RWPE1 (cell line): ENCODE measurements at regions not wholly inside any gene's neighbourhood (a gene's known extent, or its start where the extent isn't known, plus 50 kb on each side); places are given as distances from the start of the nearest gene placed in this dataset.

ENCODE experiments used
- CTCF ChIA-PET: fragments of 350-600 bp; sonication (Branson Sonifier 250); formaldehyde crosslinking; extraction: SDS; loops from one replicate; lab custom pipeline; 2021; lab: Yijun Ruan, JAX
- POLR2A ChIA-PET: fragments of 400-600 bp; formaldehyde crosslinking; extraction: SDS; loops from one replicate; lab custom pipeline; 2020; ENCODE audit warnings: antibody characterized with exemption; ENCODE audit not compliant: low non-redundant PET; lab: Yijun Ruan, JAX
- DNase-seq: peaks from one replicate; pipeline ENCODE4 v3.0.0; 2012; ENCODE audit warnings: low spot score
- H3K27ac ChIP-seq: fragments of 450-650 bp; 2 replicates; pipeline ENCODE4 v1.5.1; 2017
- CTCF ChIP-seq: fragments of 450-650 bp; conservative IDR thresholded peaks from 2 replicates; pipeline ENCODE4 v1.5.1; 2017; ENCODE audit warnings: low read depth, mild to moderate bottlenecking

GRCh38 chr11:79514695-79515094 lies 73.9 kb upstream of the TENM4 start:
- no peak overlapping the region for H3K27ac ChIP-seq
- TF ChIP-seq CTCF: no peak
- ChIA-PET CTCF (no interaction called here), POLR2A (no interaction called here)
- DNase-seq: no peak

GRCh38 chr11:79514290-79514689 lies 73.5 kb upstream of the TENM4 start:
- ChIA-PET CTCF (no interaction called here), POLR2A (no interaction called here)
- DNase-seq: no peak
- H3K27ac ChIP-seq: no peak overlapping the region
- TF ChIP-seq CTCF: no peak

GRCh38 chr11:79512706-79513469 lies 72.1 kb upstream of the TENM4 start:
- TF ChIP-seq CTCF: no peak
- no peak for DNase-seq
- ChIA-PET CTCF (no interaction called here), POLR2A (no interaction called here)
- H3K27ac ChIP-seq: no peak overlapping the region

- DNase-seq: no peak
- CTCF ChIA-PET: no interaction called here
- TF ChIP-seq CTCF: no peak
- H3K27ac ChIP-seq: no peak overlapping the region
- POLR2A ChIA-PET: no interaction called here
Observed at GRCh38 chr11:79510960-79511359, 70.1 kb upstream of the TENM4 start.

- no peak for TF ChIP-seq CTCF
- POLR2A ChIA-PET: no interaction called here
- no peak overlapping the region for H3K27ac ChIP-seq
- no peak for DNase-seq
- CTCF ChIA-PET: no interaction called here
Observed at GRCh38 chr11:79508461-79508860, 67.6 kb upstream of the TENM4 start.

DNA sequence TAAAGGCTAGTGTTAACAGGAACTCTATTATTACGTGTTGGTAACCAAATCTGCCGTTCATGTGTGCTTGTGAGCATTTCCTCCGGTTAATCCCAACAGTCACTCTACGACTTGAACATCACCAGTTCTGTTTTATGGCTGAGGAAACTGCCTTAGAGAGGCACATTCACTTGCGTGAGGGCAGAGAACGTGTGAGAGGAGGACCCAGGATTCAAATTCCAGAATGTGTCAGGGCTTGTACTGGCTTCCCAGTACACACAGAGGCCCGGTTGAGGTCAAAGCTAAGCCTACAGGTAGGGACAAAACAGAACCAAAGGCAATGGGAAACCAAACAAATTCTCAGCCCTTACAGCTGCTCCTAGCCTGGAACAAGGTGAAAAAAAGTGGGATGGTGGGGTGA lies 66.9 kb upstream of the TENM4 start:
- POLR2A ChIA-PET: no interaction called here
- no peak for TF ChIP-seq CTCF
- DNase-seq: peak; percentile 59
- CTCF ChIA-PET: no interaction called here
- no peak overlapping the region for H3K27ac ChIP-seq
